BE2C (cell line): ENCODE measurements at regions not wholly inside any gene's neighbourhood (a gene's known extent, or its start where the extent isn't known, plus 50 kb on each side); places are given as distances from the start of the nearest gene placed in this dataset.

Experiments used
- DNase-seq: peaks from one replicate; pipeline ENCODE4 v3.0.0-alpha.2; 2020
- H3K27me3 ChIP-seq: fragments of 250-450 bp; sonication (Bioruptor Pico); 2 replicates; pipeline ENCODE4 v1.5.1; 2020; ENCODE audit warnings: mild to moderate bottlenecking
- H3K36me3 ChIP-seq: fragments of 250-450 bp; sonication (Bioruptor Pico); 2 replicates; pipeline ENCODE4 v1.5.1; 2020; ENCODE audit warnings: mild to moderate bottlenecking
- H3K4me1 ChIP-seq: fragments of 250-450 bp; sonication (Bioruptor Pico); 2 replicates; pipeline ENCODE4 v1.5.1; 2020
- H3K4me3 ChIP-seq: 2 replicates; pipeline ENCODE4 v1.5.1; 2011; ENCODE audit warnings: low read depth, low read length
- H3K9me3 ChIP-seq: fragments of 250-450 bp; sonication (Bioruptor Pico); 2 replicates; pipeline ENCODE4 v1.5.1; 2020
- TF ChIP-seq, protein P1 (sequence below): IDR thresholded peaks from 2 replicates; pipeline ENCODE4 v1.5.1; 2012; ENCODE audit warnings: mild to moderate bottlenecking, low read depth, low read length

DNA sequence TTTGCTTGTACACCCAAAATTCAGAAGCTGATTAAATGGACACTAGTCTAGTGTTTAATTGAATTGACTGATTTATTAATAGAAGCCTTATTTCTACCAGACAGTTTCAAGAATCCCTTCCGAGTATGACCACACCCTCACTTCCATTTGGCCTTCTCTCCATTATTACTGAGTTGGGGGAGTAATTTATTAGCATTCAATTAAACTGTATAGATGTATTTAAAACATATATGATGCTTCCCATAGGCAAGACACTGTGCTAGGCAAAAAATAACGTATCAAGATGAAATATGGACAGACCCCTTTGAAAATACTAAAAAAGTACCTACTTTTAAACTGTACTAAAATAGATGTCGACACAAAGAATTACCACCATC, 112.9 kb upstream of the PHACTR1 start:
- TF ChIP-seq, protein P1, sequence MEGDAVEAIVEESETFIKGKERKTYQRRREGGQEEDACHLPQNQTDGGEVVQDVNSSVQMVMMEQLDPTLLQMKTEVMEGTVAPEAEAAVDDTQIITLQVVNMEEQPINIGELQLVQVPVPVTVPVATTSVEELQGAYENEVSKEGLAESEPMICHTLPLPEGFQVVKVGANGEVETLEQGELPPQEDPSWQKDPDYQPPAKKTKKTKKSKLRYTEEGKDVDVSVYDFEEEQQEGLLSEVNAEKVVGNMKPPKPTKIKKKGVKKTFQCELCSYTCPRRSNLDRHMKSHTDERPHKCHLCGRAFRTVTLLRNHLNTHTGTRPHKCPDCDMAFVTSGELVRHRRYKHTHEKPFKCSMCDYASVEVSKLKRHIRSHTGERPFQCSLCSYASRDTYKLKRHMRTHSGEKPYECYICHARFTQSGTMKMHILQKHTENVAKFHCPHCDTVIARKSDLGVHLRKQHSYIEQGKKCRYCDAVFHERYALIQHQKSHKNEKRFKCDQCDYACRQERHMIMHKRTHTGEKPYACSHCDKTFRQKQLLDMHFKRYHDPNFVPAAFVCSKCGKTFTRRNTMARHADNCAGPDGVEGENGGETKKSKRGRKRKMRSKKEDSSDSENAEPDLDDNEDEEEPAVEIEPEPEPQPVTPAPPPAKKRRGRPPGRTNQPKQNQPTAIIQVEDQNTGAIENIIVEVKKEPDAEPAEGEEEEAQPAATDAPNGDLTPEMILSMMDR, result no peak
- Histone ChIP-seq H3K9me3 (no peaks in the 10 kb centered on the region), H3K27me3 (0 out of 2 replicates have a peak, but pooled peaks cover 5% of the 10 kb centered on the region), H3K4me1 (0 out of 2 replicates have a peak, but pooled peaks cover 4% of the 10 kb centered on the region), H3K36me3 (no peaks in the 10 kb centered on the region), H3K4me3 (no peak overlapping the region)
- DNase-seq, result no peak

DNA sequence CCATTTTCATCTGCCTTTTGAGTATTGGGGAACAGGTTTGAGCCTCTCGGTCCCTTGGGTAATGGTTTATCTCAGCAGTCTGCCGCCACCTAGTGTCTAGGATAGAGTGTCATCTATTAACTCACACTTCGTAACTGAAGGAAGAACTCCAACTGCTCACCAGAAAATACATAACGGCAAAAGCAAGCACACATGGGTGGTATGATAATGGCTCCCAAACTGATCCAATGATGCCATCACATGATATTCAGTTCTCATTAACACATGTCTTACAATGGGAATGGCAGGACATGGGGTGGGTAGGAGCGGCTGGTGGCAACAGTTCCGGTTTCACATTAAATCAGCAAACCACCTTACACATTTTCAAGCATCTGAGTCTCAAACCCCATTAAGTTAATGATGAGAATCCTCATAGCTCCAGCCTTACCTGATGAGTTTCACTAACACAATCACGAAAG, 110.7 kb upstream of the PHACTR1 start:
- Histone ChIP-seq H3K9me3 (no peaks in the 10 kb centered on the region), H3K4me1 (no peaks in the 10 kb centered on the region), H3K27me3 (0 out of 2 replicates have a peak, but pooled peaks cover 5% of the 10 kb centered on the region), H3K36me3 (no peaks in the 10 kb centered on the region), H3K4me3 (no peak overlapping the region)
- peak; percentile 47 for DNase-seq
- TF ChIP-seq, protein P1, result peak; percentile 81

DNA sequence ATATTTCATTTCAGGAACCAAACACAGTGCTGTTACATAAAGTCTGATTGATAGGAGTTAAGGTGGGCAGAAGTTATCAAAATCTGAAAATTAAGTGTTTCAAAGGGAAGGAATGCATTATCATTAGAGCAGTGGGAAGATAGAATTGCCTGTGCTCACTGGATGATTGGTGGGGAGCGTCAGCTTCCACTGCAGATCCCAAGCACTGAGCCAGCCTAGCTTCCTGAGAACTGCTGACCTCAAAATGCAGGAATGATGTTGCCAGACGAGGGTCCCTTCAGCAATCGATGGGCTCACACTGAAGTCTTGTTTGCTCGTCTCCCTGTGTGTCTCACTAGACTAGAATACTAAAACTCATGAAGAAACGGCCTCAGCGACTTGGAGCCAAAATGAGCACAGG, 110.0 kb upstream of the PHACTR1 start:
- Histone ChIP-seq H3K27me3 (0 out of 2 replicates have a peak, but pooled peaks cover 5% of the 10 kb centered on the region), H3K4me3 (no peak overlapping the region), H3K4me1 (no peaks in the 10 kb centered on the region), H3K9me3 (no peaks in the 10 kb centered on the region), H3K36me3 (no peaks in the 10 kb centered on the region)
- no peak for DNase-seq
- TF ChIP-seq, protein P1, result no peak

DNA sequence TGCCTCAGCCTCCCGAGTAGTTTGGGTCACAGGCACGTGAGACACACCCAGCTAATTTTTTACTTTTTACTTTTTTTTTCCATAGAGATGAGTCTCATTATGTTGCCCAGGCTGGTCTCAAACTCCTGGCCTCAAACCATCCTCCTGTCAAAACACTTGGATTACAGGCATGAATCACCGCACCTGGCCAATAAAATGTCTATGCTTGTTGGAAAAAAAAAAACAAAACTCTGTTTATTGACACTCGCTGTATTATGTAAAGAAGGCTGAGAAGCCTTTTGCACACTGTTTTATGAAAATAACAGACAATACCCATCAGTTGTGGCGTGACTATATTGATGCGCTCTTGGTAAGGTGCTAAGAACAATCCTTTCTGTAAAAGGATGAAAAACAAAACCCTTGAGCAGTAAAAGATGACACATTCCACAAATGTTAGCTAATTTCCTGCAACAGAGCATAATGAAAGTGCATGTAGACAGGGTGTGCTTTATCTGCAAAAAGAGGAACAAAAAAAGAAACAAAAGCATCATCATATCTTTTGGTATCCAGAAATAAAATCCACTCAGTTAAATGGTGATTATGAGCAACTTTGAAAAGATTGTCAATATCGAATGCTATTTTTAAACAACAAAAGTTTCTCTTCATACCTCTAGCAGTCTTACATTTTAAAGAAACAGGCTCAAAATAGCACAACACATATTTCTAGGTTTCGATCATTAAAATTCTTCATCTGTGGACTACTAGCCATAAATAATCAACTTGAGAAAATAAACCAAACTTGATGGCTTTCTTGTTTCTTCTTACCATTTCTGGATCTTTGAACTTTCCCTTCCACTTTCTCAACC, 108.3 kb upstream of the PHACTR1 start:
- H3K4me1 ChIP-seq, result no peaks in the 10 kb centered on the region
- H3K27me3 ChIP-seq, result 0 out of 2 replicates have a peak, but pooled peaks cover 5% of the 10 kb centered on the region
- no peaks in the 10 kb centered on the region for H3K36me3 ChIP-seq
- no peaks in the 10 kb centered on the region for H3K9me3 ChIP-seq
- H3K4me3 ChIP-seq, result no peak overlapping the region
- no peak for DNase-seq
- TF ChIP-seq, protein P1, result no peak

DNA sequence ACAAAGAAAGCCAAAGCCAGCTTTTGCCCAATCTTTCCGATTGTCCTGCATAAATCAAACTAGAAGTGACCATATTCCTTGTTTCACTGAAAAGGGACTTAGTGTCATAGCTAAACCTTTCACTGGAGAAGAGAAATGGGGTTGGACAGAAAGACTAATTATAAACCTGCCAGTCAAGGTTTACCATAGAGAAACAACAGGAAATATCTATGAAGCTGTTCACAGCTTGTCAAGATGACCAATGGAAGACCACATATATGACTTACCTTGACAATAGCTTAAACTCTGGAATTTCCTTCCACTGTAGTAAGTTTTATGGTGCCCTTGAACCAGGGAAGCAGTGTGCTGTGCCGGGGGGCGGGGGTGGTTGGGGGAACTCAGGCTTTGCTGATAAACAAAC, 107.7 kb upstream of the PHACTR1 start:
- H3K36me3 ChIP-seq, result no peaks in the 10 kb centered on the region
- H3K27me3 ChIP-seq, result 0 out of 2 replicates have a peak, but pooled peaks cover 5% of the 10 kb centered on the region
- no peak for DNase-seq
- H3K4me1 ChIP-seq, result no peaks in the 10 kb centered on the region
- H3K4me3 ChIP-seq, result no peak overlapping the region
- no peaks in the 10 kb centered on the region for H3K9me3 ChIP-seq
- TF ChIP-seq, protein P1, result no peak

DNA sequence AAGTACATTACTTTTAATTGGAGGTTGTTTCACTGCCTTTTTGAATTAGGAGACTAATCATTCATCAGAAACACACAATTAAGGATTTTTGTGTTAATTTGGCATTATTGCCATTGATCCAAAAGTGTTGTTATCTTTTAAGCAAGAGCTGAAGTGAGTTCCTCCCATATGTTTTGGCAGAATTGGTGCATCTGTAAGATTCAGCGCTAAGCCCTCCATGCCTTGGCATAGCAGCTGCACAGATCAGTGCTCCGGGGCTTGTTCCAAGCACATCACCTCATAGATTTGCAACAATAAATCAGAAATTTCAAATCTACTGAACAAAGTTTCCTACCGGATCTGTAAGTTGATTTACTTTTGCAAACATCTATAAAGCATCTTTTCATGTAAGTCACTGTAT, 106.8 kb upstream of the PHACTR1 start:
- no peak for DNase-seq
- Histone ChIP-seq H3K4me1 (no peaks in the 10 kb centered on the region), H3K36me3 (no peaks in the 10 kb centered on the region), H3K27me3 (0 out of 2 replicates have a peak, but pooled peaks cover 5% of the 10 kb centered on the region), H3K4me3 (no peak overlapping the region), H3K9me3 (no peaks in the 10 kb centered on the region)
- TF ChIP-seq, protein P1, result no peak
